Karpas-422 (cell line): ENCODE measurements at regions not wholly inside any gene's neighbourhood (a gene's known extent, or its start where the extent isn't known, plus 50 kb on each side); places are given as distances from the start of the nearest gene placed in this dataset.
"Not testable (repeated sequence)": the region's sequence is repeated elsewhere in the genome, so short reads cannot be mapped to it uniquely, and the experiment has no call there.

Source experiments
- DNase-seq: peaks from one replicate; pipeline ENCODE4 v3.0.0-alpha.2; 2015
- H2AFZ ChIP-seq: fragments of 200-600 bp; sonication (generic); 2 replicates; pipeline ENCODE4 v1.6.1; 2014; ENCODE audit warnings: antibody characterized with exemption, low read length, mixed read lengths
- H3K27ac ChIP-seq: fragments of 200-600 bp; sonication (generic); 2 replicates; pipeline ENCODE4 v1.5.1; 2014; ENCODE audit warnings: mild to moderate bottlenecking, low read length, moderate library complexity
- H3K27me3 ChIP-seq: fragments of 200-600 bp; sonication (generic); 2 replicates; pipeline ENCODE4 v1.6.1; 2014; ENCODE audit warnings: low read length, mixed read lengths
- H3K36me3 ChIP-seq: fragments of 200-600 bp; sonication (generic); 2 replicates; pipeline ENCODE4 v1.6.1; 2014; ENCODE audit warnings: low read length, mixed read lengths; ENCODE audit not compliant: insufficient read depth
- H3K4me1 ChIP-seq: fragments of 200-600 bp; sonication (generic); 2 replicates; pipeline ENCODE4 v1.6.1; 2014; ENCODE audit warnings: mild to moderate bottlenecking, low read length, mixed read lengths
- H3K4me2 ChIP-seq: fragments of 200-600 bp; sonication (generic); 2 replicates; pipeline ENCODE4 v1.6.1; 2014; ENCODE audit warnings: low read length, low read depth, mild to moderate bottlenecking; ENCODE audit not compliant: poor library complexity, severe bottlenecking
- H3K4me3 ChIP-seq: fragments of 200-600 bp; sonication (generic); 2 replicates; pipeline ENCODE4 v1.5.1; 2014; ENCODE audit warnings: mild to moderate bottlenecking, antibody characterized with exemption, low read length, mixed read lengths
- H3K79me2 ChIP-seq: fragments of 200-600 bp; sonication (generic); 2 replicates; pipeline ENCODE4 v1.6.1; 2014; ENCODE audit warnings: mild to moderate bottlenecking, low read length, mixed read lengths
- H3K9ac ChIP-seq: fragments of 200-600 bp; sonication (generic); 2 replicates; pipeline ENCODE4 v1.6.0; 2014; ENCODE audit warnings: low read length
- H3K9me2 ChIP-seq: fragments of 200-600 bp; sonication (generic), shearing (Covaris generic); replicated peaks from 2 replicates; pipeline ENCODE4 v1.6.0; 2014; ENCODE audit warnings: mild to moderate bottlenecking, low read length, moderate library complexity; ENCODE audit not compliant: insufficient read depth
- H3K9me3 ChIP-seq: fragments of 300-700, 200-600 bp; sonication (generic); 2 replicates; pipeline ENCODE4 v1.6.1; 2014; ENCODE audit warnings: low read length, mixed read lengths
- H4K20me1 ChIP-seq: fragments of 200-600 bp; sonication (generic); 2 replicates; pipeline ENCODE4 v1.6.1; 2014; ENCODE audit warnings: mild to moderate bottlenecking, antibody characterized with exemption, low read length, low read depth; ENCODE audit not compliant: insufficient read depth

GRCh38 chr14:98218218-98218617 lies 1053.8 kb downstream of the BCL11B start:
- no peaks in the 10 kb centered on the region for H3K4me1 ChIP-seq
- H3K36me3 ChIP-seq, result no peaks in the 10 kb centered on the region
- DNase-seq, result no peak
- no peak overlapping the region for H3K27ac ChIP-seq
- H3K4me2 ChIP-seq, result no peak overlapping the region
- H3K9ac ChIP-seq, result no peak overlapping the region
- H3K79me2 ChIP-seq, result no peaks in the 10 kb centered on the region
- H3K4me3 ChIP-seq, result no peak overlapping the region
- H3K27me3 ChIP-seq, result no peaks in the 10 kb centered on the region
- H3K9me3 ChIP-seq, result peaks cover 3% of the 10 kb centered on the region
- no peaks in the 10 kb centered on the region; the same call in 1 of the 2 replicates for H3K9me2 ChIP-seq
- H4K20me1 ChIP-seq, result no peaks in the 10 kb centered on the region
- no peak overlapping the region for H2AFZ ChIP-seq

GRCh38 chr14:98219638-98220037 lies 1052.4 kb downstream of the BCL11B start:
- no peak for DNase-seq

GRCh38 chr14:98223106-98223505 lies 1048.9 kb downstream of the BCL11B start:
- Histone ChIP-seq H3K9me3 (peaks cover 3% of the 10 kb centered on the region), H3K9me2 (no peaks in the 10 kb centered on the region; the same call in 1 of the 2 replicates), H3K4me1 (no peaks in the 10 kb centered on the region), H3K79me2 (no peaks in the 10 kb centered on the region), H3K4me3 (no peak overlapping the region), H3K27me3 (no peaks in the 10 kb centered on the region), H3K9ac (no peak overlapping the region), H2AFZ (no peak overlapping the region), H4K20me1 (no peaks in the 10 kb centered on the region), H3K36me3 (no peaks in the 10 kb centered on the region), H3K4me2 (no peak overlapping the region), H3K27ac (no peak overlapping the region)
- no peak for DNase-seq

More at GRCh38 chr14:98219638-98220037, 1052.4 kb downstream of the BCL11B start:
- Histone ChIP-seq H3K36me3 (no peaks in the 10 kb centered on the region), H2AFZ (no peak overlapping the region), H3K9ac (no peak overlapping the region), H3K4me3 (no peak overlapping the region), H3K4me1 (no peaks in the 10 kb centered on the region), H3K9me3 (peaks cover 3% of the 10 kb centered on the region), H3K79me2 (no peaks in the 10 kb centered on the region), H3K27me3 (no peaks in the 10 kb centered on the region), H3K9me2 (no peaks in the 10 kb centered on the region; the same call in 1 of the 2 replicates), H3K4me2 (no peak overlapping the region), H4K20me1 (no peaks in the 10 kb centered on the region), H3K27ac (no peak overlapping the region)

- H3K9me3 ChIP-seq, H3K9me2 ChIP-seq, H2AFZ ChIP-seq, H3K79me2 ChIP-seq, H3K27me3 ChIP-seq, H3K9ac ChIP-seq, H3K4me3 ChIP-seq, H4K20me1 ChIP-seq, DNase-seq, H3K4me1 ChIP-seq, H3K27ac ChIP-seq, H3K4me2 ChIP-seq, H3K36me3 ChIP-seq: not testable (repeated sequence)
Measured at GRCh38 chr14:98223710-98224109, 1048.3 kb downstream of the BCL11B start.

- H2AFZ ChIP-seq, result no peak overlapping the region
- no peaks in the 10 kb centered on the region for H3K4me1 ChIP-seq
- no peak overlapping the region for H3K4me2 ChIP-seq
- H3K9me2 ChIP-seq, result no peaks in the 10 kb centered on the region; the same call in 1 of the 2 replicates
- H3K27ac ChIP-seq, result no peak overlapping the region
- H3K36me3 ChIP-seq, result no peaks in the 10 kb centered on the region
- no peaks in the 10 kb centered on the region; the same call in none of the 2 replicates for H3K9me3 ChIP-seq
- H4K20me1 ChIP-seq, result no peaks in the 10 kb centered on the region
- no peaks in the 10 kb centered on the region for H3K27me3 ChIP-seq
- no peak overlapping the region for H3K9ac ChIP-seq
- no peak overlapping the region for H3K4me3 ChIP-seq
- H3K79me2 ChIP-seq, result no peaks in the 10 kb centered on the region
- DNase-seq, result no peak
Measured at GRCh38 chr14:98226411-98226810, 1045.6 kb downstream of the BCL11B start.

GRCh38 chr14:98227000-98227726 lies 1044.8 kb downstream of the BCL11B start:
- no peaks in the 10 kb centered on the region for H3K36me3 ChIP-seq
- no peak overlapping the region for H3K4me2 ChIP-seq
- no peak overlapping the region for H3K4me3 ChIP-seq
- H3K27me3 ChIP-seq, result no peaks in the 10 kb centered on the region
- no peak for DNase-seq
- H3K9me3 ChIP-seq, result no peaks in the 10 kb centered on the region; the same call in none of the 2 replicates
- no peaks in the 10 kb centered on the region for H3K79me2 ChIP-seq
- H3K9ac ChIP-seq, result no peak overlapping the region
- H4K20me1 ChIP-seq, result no peaks in the 10 kb centered on the region
- H3K9me2 ChIP-seq, result no peaks in the 10 kb centered on the region
- H2AFZ ChIP-seq, result no peak overlapping the region
- no peaks in the 10 kb centered on the region for H3K4me1 ChIP-seq
- no peak overlapping the region for H3K27ac ChIP-seq

GRCh38 chr14:98227727-98228111 lies 1044.3 kb downstream of the BCL11B start:
- Histone ChIP-seq H3K79me2 (no peaks in the 10 kb centered on the region), H3K9me3 (no peaks in the 10 kb centered on the region; the same call in none of the 2 replicates), H3K27me3 (no peaks in the 10 kb centered on the region), H3K4me3 (no peak overlapping the region), H3K9me2 (no peaks in the 10 kb centered on the region), H3K4me2 (no peak overlapping the region), H3K36me3 (no peaks in the 10 kb centered on the region), H4K20me1 (no peaks in the 10 kb centered on the region), H2AFZ (no peak overlapping the region), H3K9ac (no peak overlapping the region), H3K4me1 (no peaks in the 10 kb centered on the region), H3K27ac (no peak overlapping the region)
- DNase-seq, result no peak

GRCh38 chr14:98229656-98230366 lies 1042.2 kb downstream of the BCL11B start:
- H3K4me2 ChIP-seq, result no peak overlapping the region
- no peak overlapping the region for H3K4me3 ChIP-seq
- H2AFZ ChIP-seq, result no peak overlapping the region
- H3K9ac ChIP-seq, result no peak overlapping the region
- no peaks in the 10 kb centered on the region for H3K27me3 ChIP-seq
- no peaks in the 10 kb centered on the region; the same call in 1 of the 2 replicates for H3K9me3 ChIP-seq
- H3K27ac ChIP-seq, result no peak overlapping the region
- H3K36me3 ChIP-seq, result no peaks in the 10 kb centered on the region
- no peaks in the 10 kb centered on the region for H3K9me2 ChIP-seq
- no peaks in the 10 kb centered on the region for H3K79me2 ChIP-seq
- DNase-seq, result no peak
- H4K20me1 ChIP-seq, result no peaks in the 10 kb centered on the region
- H3K4me1 ChIP-seq, result no peaks in the 10 kb centered on the region
